H9 (cell line): ENCODE measurements at regions not wholly inside any gene's neighbourhood (a gene's known extent, or its start where the extent isn't known, plus 50 kb on each side); places are given as distances from the start of the nearest gene placed in this dataset.

Experiments used
- DNase-seq: peaks from one replicate; pipeline ENCODE4 v3.0.0-alpha.2; 2017
- H2AFZ ChIP-seq: one replicate; pipeline ENCODE4 v1.6.1; 2013; ENCODE audit warnings: mild to moderate bottlenecking, low read length, control low read depth, moderate library complexity
- H2AK5ac ChIP-seq: 2 replicates; pipeline ENCODE4 v1.6.1; 2013; ENCODE audit warnings: low read length, control low read depth, mixed read lengths; ENCODE audit not compliant: insufficient read length
- H2BK120ac ChIP-seq: one replicate; pipeline ENCODE4 v1.6.1; 2013; ENCODE audit warnings: low read depth, mild to moderate bottlenecking, low read length, control low read depth, inconsistent platforms; ENCODE audit not compliant: poor library complexity, severe bottlenecking
- H2BK12ac ChIP-seq: 2 replicates; pipeline ENCODE4 v1.6.1; 2013; ENCODE audit warnings: low read length, control low read depth, mixed read lengths, low read depth; ENCODE audit not compliant: insufficient read length
- H2BK15ac ChIP-seq: 2 replicates; pipeline ENCODE4 v1.6.1; 2013; ENCODE audit warnings: low read depth, low read length, control low read depth
- H2BK20ac ChIP-seq: one replicate; pipeline ENCODE4 v1.6.1; 2013; ENCODE audit warnings: low read depth, mild to moderate bottlenecking, low read length, control low read depth, inconsistent platforms; ENCODE audit not compliant: poor library complexity, severe bottlenecking
- H2BK5ac ChIP-seq: 2 replicates; pipeline ENCODE4 v1.6.1; 2013; ENCODE audit warnings: low read length, control low read depth, mixed read lengths; ENCODE audit not compliant: insufficient read length
- H3K14ac ChIP-seq: 2 replicates; pipeline ENCODE4 v1.6.1; 2013; ENCODE audit warnings: low read length, control low read depth; ENCODE audit not compliant: insufficient read depth
- H3K18ac ChIP-seq: 2 replicates; pipeline ENCODE4 v1.6.1; 2013; ENCODE audit warnings: low read depth, mild to moderate bottlenecking, mixed read lengths, low read length, control low read depth; ENCODE audit not compliant: insufficient read length
- H3K23ac ChIP-seq: 2 replicates; pipeline ENCODE4 v1.6.1; 2013; ENCODE audit warnings: low read length, control low read depth, mixed read lengths, low read depth; ENCODE audit not compliant: insufficient read length
- H3K23me2 ChIP-seq: 2 replicates; pipeline ENCODE4 v1.6.1; 2013; ENCODE audit warnings: low read depth, mild to moderate bottlenecking, mixed read lengths, low read length, control low read depth; ENCODE audit not compliant: insufficient read length, poor library complexity, severe bottlenecking
- H3K27ac ChIP-seq: 2 replicates; pipeline ENCODE4 v1.5.1; 2013; ENCODE audit warnings: low read length, control low read depth, mixed read lengths, low read depth; ENCODE audit not compliant: insufficient read length
- H3K27me3 ChIP-seq: 2 replicates; pipeline ENCODE4 v1.6.1; 2013; ENCODE audit warnings: low read length, control low read depth, inconsistent platforms; ENCODE audit not compliant: insufficient read depth
- H3K4ac ChIP-seq: 2 replicates; pipeline ENCODE4 v1.6.1; 2013; ENCODE audit warnings: low read depth, mild to moderate bottlenecking, control low read depth, inconsistent platforms, low read length, moderate library complexity
- H3K4me1 ChIP-seq: 2 replicates; pipeline ENCODE4 v1.6.1; 2013; ENCODE audit warnings: low read length, control low read depth, inconsistent platforms; ENCODE audit not compliant: insufficient read depth
- H3K4me2 ChIP-seq: 2 replicates; pipeline ENCODE4 v1.6.1; 2013; ENCODE audit warnings: low read length, control low read depth, mixed read lengths; ENCODE audit not compliant: insufficient read length, insufficient read depth
- H3K56ac ChIP-seq: 2 replicates; pipeline ENCODE4 v1.6.1; 2013; ENCODE audit warnings: low read depth, mild to moderate bottlenecking, mixed read lengths, low read length, control low read depth; ENCODE audit not compliant: insufficient read length
- H3K79me1 ChIP-seq: 2 replicates; pipeline ENCODE4 v1.6.1; 2013; ENCODE audit warnings: low read depth, mild to moderate bottlenecking, moderate library complexity, low read length, control low read depth, inconsistent platforms; ENCODE audit not compliant: insufficient read depth, poor library complexity, severe bottlenecking
- H3K79me2 ChIP-seq: 2 replicates; pipeline ENCODE4 v1.6.1; 2013; ENCODE audit warnings: low read length, control low read depth, inconsistent platforms; ENCODE audit not compliant: insufficient read depth
- H3K9ac ChIP-seq: 2 replicates; pipeline ENCODE4 v1.6.1; 2013; ENCODE audit warnings: low read length, control low read depth, mixed read lengths; ENCODE audit not compliant: insufficient read length; ENCODE audit errors: extremely low read depth
- H3K9me3 ChIP-seq: one replicate; pipeline ENCODE4 v1.6.1; 2013; ENCODE audit warnings: low read depth, low read length, inconsistent platforms; ENCODE audit not compliant: control insufficient read depth
- H3T11ph ChIP-seq: one replicate; pipeline ENCODE4 v1.6.1; 2013; ENCODE audit warnings: mild to moderate bottlenecking, low read length, control low read depth, inconsistent platforms
- H4K20me1 ChIP-seq: one replicate; pipeline ENCODE4 v1.6.1; 2013; ENCODE audit not compliant: control insufficient read depth, insufficient read length, insufficient read depth
- H4K5ac ChIP-seq: 2 replicates; pipeline ENCODE4 v1.6.1; 2013; ENCODE audit warnings: low read depth, mild to moderate bottlenecking, mixed read lengths, low read length, control low read depth; ENCODE audit not compliant: insufficient read length
- H4K8ac ChIP-seq: replicated peaks from 2 replicates; pipeline ENCODE4 v1.6.1; 2013; ENCODE audit warnings: low read length, control low read depth, mixed read lengths, low read depth; ENCODE audit not compliant: insufficient read length
- H4K91ac ChIP-seq: 2 replicates; pipeline ENCODE4 v1.6.1; 2013; ENCODE audit warnings: low read depth, mild to moderate bottlenecking, moderate library complexity, mixed read lengths, low read length, control low read depth; ENCODE audit not compliant: insufficient read length
- H3K27ac Mint-ChIP-seq, 3 experiments: 2 replicates in 2 of 3; 3 replicates in 1 of 3; pipeline ENCODE4 v1.8.0; 2020 to 2021; ENCODE audit warnings: mixed read lengths in 3 of 3, mild to moderate bottlenecking in 1 of 3, moderate library complexity in 1 of 3
- H3K27me3 Mint-ChIP-seq: 2 replicates; pipeline ENCODE4 v1.8.0; 2021; ENCODE audit warnings: low read depth, mild to moderate bottlenecking, moderate library complexity, mixed read lengths
- H3K36me3 Mint-ChIP-seq, 3 experiments: 2 replicates in 2 of 3; 3 replicates in 1 of 3; pipeline ENCODE4 v1.8.0; 2020 to 2021; ENCODE audit warnings: low read depth in 3 of 3, mixed read lengths in 3 of 3; ENCODE audit not compliant: insufficient read depth in 1 of 3
- H3K4me1 Mint-ChIP-seq, 2 experiments: 2 replicates each; pipeline ENCODE4 v1.8.0; 2020; ENCODE audit warnings: mixed read lengths in 2 of 2
- H3K4me3 Mint-ChIP-seq, 2 experiments: 2 replicates in 1 of 2; 3 replicates in 1 of 2; pipeline ENCODE4 v1.8.0; 2020 to 2021; ENCODE audit warnings: mild to moderate bottlenecking in 2 of 2, mixed read lengths in 2 of 2, moderate library complexity in 1 of 2
- H3K9me3 Mint-ChIP-seq, 2 experiments: 2 replicates in 1 of 2; 3 replicates in 1 of 2; pipeline ENCODE4 v1.8.0; 2020; ENCODE audit warnings: mild to moderate bottlenecking in 2 of 2, mixed read lengths in 2 of 2, moderate library complexity in 1 of 2
- WGBS: extraction: QIAGEN DNeasy Blood & Tissue Kit; methylation state at CpG from one replicate; pipeline ENCODE4 v1.1.7; 2013; ENCODE audit warnings: missing lambda C conversion rate, low lambda C conversion rate, mixed read lengths; ENCODE audit not compliant: insufficient read length; ENCODE audit errors: extremely low coverage; 5-methylcytosine and 5-hydroxymethylcytosine counted together
- TF ChIP-seq, protein P1 (sequence below): fragments of 200-600 bp; sonication (generic); conservative IDR thresholded peaks from 3 replicates; pipeline ENCODE4 v1.8.0; 2021; ENCODE audit warnings: antibody characterized with exemption, mild to moderate bottlenecking

DNA sequence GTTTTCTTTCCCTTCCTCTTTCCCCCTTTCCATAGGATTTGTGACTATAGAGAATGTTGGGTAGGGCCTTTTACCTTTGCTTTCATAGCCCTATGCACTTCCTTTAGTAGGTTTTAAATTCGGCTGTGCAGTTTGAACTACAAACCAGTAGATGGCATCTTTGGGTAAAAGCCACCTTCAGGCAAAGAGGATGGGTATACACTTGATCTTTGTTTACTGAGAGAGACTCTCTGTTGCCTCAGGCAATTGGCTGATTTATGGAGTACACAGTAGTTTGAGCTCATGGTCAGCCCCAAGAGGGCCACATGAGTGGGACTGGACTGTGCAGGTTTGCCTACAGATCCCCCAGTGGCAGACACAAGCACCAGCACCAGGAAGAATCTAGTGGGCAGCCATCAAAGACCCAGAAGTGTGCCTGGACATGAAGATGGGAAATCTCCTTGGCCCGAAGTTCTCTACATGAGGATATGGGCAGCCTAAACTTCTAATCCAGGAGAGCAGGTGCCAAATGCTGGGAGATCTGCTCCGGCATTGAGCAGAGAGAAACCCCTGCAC lies 1304.3 kb upstream of the DDX18 start:
- H3K4me1 Mint-ChIP-seq = peaks cover 2 to 3% of the 10 kb centered on the region in 2 experiments; a peak in 3 of 4 replicates
- no CpG with 5 or more reads among the region's 3 CpGs for WGBS

More for the DNA sequence above, 1304.3 kb upstream of the DDX18 start:
- Histone ChIP-seq H3K79me1 (no peaks in the 10 kb centered on the region), H2BK15ac (no peak overlapping the region), H2AK5ac (no peak overlapping the region), H3K4ac (no peak overlapping the region), H3K23me2 (no peaks in the 10 kb centered on the region), H3K27ac (no peak overlapping the region), H3K9me3 (no peaks in the 10 kb centered on the region), H2BK12ac (no peak overlapping the region), H3K18ac (no peak overlapping the region), H3K4me1 (no peaks in the 10 kb centered on the region), H3K9ac (no peak overlapping the region), H2AFZ (no peak overlapping the region), H4K5ac (no peak overlapping the region), H2BK120ac (no peak overlapping the region), H4K8ac (no peak overlapping the region), H3K14ac (no peak overlapping the region), H3T11ph (no peak overlapping the region), H3K23ac (no peak overlapping the region), H4K20me1 (no peaks in the 10 kb centered on the region), H2BK20ac (no peak overlapping the region), H3K79me2 (no peaks in the 10 kb centered on the region), H2BK5ac (no peak overlapping the region), H3K56ac (no peak overlapping the region), H3K27me3 (no peaks in the 10 kb centered on the region), H3K4me2 (no peak overlapping the region), H4K91ac (no peak overlapping the region)
- TF ChIP-seq, protein P1, sequence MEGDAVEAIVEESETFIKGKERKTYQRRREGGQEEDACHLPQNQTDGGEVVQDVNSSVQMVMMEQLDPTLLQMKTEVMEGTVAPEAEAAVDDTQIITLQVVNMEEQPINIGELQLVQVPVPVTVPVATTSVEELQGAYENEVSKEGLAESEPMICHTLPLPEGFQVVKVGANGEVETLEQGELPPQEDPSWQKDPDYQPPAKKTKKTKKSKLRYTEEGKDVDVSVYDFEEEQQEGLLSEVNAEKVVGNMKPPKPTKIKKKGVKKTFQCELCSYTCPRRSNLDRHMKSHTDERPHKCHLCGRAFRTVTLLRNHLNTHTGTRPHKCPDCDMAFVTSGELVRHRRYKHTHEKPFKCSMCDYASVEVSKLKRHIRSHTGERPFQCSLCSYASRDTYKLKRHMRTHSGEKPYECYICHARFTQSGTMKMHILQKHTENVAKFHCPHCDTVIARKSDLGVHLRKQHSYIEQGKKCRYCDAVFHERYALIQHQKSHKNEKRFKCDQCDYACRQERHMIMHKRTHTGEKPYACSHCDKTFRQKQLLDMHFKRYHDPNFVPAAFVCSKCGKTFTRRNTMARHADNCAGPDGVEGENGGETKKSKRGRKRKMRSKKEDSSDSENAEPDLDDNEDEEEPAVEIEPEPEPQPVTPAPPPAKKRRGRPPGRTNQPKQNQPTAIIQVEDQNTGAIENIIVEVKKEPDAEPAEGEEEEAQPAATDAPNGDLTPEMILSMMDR = peak; percentile 77
- Mint-ChIP-seq H3K27me3 (no peaks in the 10 kb centered on the region; the same call in 1 of the 2 replicates), H3K27ac (peak overlapping the region in 1 of 3 experiments; percentile 87; a peak in 1 of 7 replicates), H3K9me3 (no peaks in the 10 kb centered on the region), H3K36me3 (no peaks in the 10 kb centered on the region), H3K4me3 (no peak overlapping the region)
- peak; percentile 34 for DNase-seq
